ENCODE measurements at regions not wholly inside any gene's neighbourhood (a gene's known extent, or its start where the extent isn't known, plus 50 kb on each side); places are given as distances from the start of the nearest gene placed in this dataset.
A peak's percentile ranks its signal among the peaks of the same experiment; 100 is the strongest.
"Not testable (repeated sequence)": the region's sequence is repeated elsewhere in the genome, so short reads cannot be mapped to it uniquely, and the experiment has no call there.

- H3K4me3 ChIP-seq; DNase-seq; H3K9me3 ChIP-seq; H3K36me3 ChIP-seq; H3K27me3 ChIP-seq; ATAC-seq; H3K27ac ChIP-seq; H3K4me1 ChIP-seq; intact Hi-C loops (cut with DNase I): not testable (repeated sequence)
These were observed 95.3 kb upstream of the POTED start for GRCh38 chr21:13514308-13514707.

DNA sequence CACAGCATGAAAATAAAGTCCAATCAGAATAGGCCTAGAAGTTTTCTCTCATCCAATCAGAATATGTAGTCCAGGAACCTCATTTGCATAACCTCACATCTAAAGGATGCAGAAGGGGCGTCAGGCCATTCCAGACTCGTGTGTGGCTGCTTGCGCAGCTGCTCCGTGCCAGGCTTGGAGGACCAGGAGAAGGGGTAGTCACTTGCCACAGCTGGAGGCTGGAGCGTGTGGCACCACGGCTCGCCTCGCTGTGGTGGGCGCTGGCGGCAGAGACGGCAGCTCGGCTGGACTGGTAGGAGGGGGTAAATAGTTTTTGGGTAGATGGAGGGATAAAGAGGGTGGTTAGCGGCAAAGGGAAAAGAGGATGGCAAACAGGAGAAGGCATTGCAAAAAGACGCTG lies 93.6 kb upstream of the POTED start:
- H3K9me3 ChIP-seq, result peaks cover 0 to 10% of the 10 kb centered on the region in 2 donors
- intact Hi-C loops (cut with DNase I); H3K27ac ChIP-seq; H3K4me3 ChIP-seq; H3K4me1 ChIP-seq; H3K36me3 ChIP-seq; H3K27me3 ChIP-seq; DNase-seq; ATAC-seq: not testable (repeated sequence)

GRCh38 chr21:13519971-13520370 lies 89.6 kb upstream of the POTED start:
- H3K36me3 ChIP-seq; H3K27ac ChIP-seq; H3K9me3 ChIP-seq; H3K4me1 ChIP-seq; DNase-seq; H3K4me3 ChIP-seq; ATAC-seq; intact Hi-C loops (cut with DNase I); H3K27me3 ChIP-seq: not testable (repeated sequence)

DNA sequence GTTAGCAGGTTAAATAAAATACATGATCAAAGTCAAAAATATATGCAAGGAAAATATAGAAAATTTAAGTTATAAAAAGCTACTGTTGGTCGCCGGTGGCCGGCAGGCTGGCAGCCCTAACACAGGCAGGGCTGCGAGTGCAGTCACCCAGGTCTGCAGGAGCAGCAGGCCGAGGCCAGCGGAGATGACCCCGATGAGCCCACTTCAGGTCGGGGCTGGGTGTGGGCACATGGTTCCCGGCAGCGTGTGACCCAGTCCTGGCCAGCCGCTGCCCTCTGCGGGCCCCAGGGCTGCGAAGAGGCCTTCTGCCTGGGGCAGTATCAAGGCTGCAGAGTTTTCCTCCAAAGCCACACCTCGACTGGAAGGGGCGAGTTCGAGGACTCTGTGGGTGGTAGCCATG lies 84.6 kb upstream of the POTED start:
- H3K4me3 ChIP-seq; H3K27me3 ChIP-seq; H3K4me1 ChIP-seq; H3K36me3 ChIP-seq; ATAC-seq; H3K27ac ChIP-seq; intact Hi-C loops (cut with DNase I): not testable (repeated sequence)
- DNase-seq, result peak in 1 of 4 donors; percentile 58
- H3K9me3 ChIP-seq, result peaks cover 0 to 14% of the 10 kb centered on the region in 2 donors

DNA sequence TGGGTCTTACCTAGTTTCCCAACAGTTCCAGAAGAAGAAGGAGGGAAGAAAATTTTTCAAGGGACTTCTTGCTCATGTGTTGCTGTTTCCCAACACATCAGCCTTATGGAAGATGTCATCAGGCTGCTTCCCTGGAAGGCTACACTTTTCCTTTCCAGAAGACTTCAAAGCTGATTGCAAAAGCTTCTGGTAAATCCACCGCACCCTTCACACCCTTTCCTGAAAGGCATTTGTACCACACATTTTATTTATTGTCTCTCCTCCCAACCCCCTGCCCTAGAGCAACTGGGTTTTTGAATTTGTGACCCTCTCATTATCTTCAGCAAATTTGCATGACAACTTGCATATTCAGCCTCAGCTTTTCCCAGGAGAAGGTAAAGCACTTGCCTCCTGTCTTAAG lies 80.5 kb upstream of the POTED start:
- H3K27me3 ChIP-seq; H3K4me1 ChIP-seq; intact Hi-C loops (cut with DNase I); H3K9me3 ChIP-seq; DNase-seq; H3K36me3 ChIP-seq; ATAC-seq; H3K27ac ChIP-seq; H3K4me3 ChIP-seq: not testable (repeated sequence)

DNA sequence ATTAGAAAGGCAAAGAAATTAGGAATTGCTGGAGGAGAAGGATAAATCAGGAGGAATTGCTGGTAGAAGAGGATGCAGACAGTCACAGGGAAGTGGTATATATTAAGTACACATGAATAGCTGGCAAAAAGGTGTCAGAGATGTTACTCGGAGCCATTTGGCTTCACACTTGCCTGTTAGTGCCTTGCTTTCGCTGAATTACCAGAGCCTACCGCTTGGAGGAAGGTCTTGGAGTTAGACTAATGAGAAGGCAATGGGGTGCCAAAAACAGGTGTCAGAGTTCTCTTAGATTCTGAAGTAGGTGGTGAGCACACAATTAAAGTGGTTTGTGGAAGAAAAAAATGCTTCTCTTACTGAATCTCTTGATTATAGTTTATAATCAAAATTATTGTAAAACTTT lies 79.9 kb upstream of the POTED start:
- H3K27ac ChIP-seq; ATAC-seq; DNase-seq; H3K4me3 ChIP-seq; H3K36me3 ChIP-seq; H3K27me3 ChIP-seq; H3K4me1 ChIP-seq; intact Hi-C loops (cut with DNase I); H3K9me3 ChIP-seq: not testable (repeated sequence)

DNA sequence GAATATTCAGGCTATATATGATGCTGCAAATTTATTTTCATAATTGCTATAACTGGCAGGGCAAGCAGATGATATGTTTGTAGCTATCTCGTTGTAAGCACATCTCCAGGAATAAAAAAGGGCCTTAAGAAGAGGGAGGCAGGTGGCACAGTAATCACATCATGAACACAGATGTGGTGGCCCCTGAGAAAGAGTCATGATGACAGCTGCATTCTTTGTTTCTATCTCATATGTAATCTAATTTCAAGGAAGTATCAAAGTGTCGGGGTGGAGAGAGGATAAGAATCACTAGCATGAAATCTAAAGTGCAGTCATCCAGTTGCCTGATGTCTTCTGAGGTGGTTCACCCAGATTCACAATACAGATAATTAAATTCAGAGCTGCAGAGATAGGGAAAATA lies 78.9 kb upstream of the POTED start:
- H3K36me3 ChIP-seq; DNase-seq; H3K9me3 ChIP-seq; H3K4me3 ChIP-seq; ATAC-seq; H3K27ac ChIP-seq; H3K4me1 ChIP-seq; H3K27me3 ChIP-seq; intact Hi-C loops (cut with DNase I): not testable (repeated sequence)

DNA sequence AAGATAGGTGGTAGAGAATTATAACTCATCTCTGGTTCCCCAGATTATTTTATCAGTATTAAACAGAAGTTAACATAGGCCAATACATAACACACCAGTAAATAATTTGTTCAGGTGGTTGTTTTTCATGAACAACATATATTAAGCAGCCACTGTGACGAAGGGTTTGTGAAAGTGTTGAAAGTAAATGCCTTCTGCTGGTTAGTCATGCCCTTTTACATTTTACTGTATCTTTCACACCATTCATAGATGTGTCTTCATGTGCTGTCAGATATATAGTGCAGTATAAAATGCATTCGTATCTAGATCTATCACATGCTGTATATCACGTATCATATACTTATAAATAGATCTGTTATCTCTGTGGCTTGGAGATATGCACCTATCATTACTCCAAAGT lies 66.1 kb upstream of the POTED start:
- intact Hi-C loops (cut with DNase I); H3K9me3 ChIP-seq: not testable (repeated sequence)

GRCh38 chr21:13545525-13545924 lies 64.1 kb upstream of the POTED start:
- H3K9me3 ChIP-seq; DNase-seq; H3K4me1 ChIP-seq; H3K4me3 ChIP-seq; intact Hi-C loops (cut with DNase I); H3K27me3 ChIP-seq; ATAC-seq; H3K36me3 ChIP-seq; H3K27ac ChIP-seq: not testable (repeated sequence)

More for the DNA sequence above, 66.1 kb upstream of the POTED start:
- DNase-seq, H3K4me1 ChIP-seq, H3K27me3 ChIP-seq, H3K27ac ChIP-seq, H3K36me3 ChIP-seq, H3K4me3 ChIP-seq, ATAC-seq: not testable (repeated sequence)

Data from left lung (tissue), 4 donors.